GM13977 (cell line): ENCODE measurements at regions not wholly inside any gene's neighbourhood (a gene's known extent, or its start where the extent isn't known, plus 50 kb on each side); places are given as distances from the start of the nearest gene placed in this dataset.

Experiments
- DNase-seq: peaks from one replicate; pipeline ENCODE4 v3.0.0; 2012; ENCODE audit warnings: low spot score
- in situ Hi-C: fragments of 300-500 bp; cut with MboI; formaldehyde crosslinking; loops from one replicate; pipeline ENCODE4 v1.12.0; 2022; ENCODE audit warnings: low sequenced_read_pairs, low pct_unique_long_range_greater_than_20kb, mixed read lengths, inconsistent platforms; ENCODE audit not compliant: unreplicated experiment
- TF ChIP-seq, protein P1 (sequence below): IDR thresholded peaks from 2 replicates; pipeline ENCODE4 v1.5.1; 2012; ENCODE audit warnings: mild to moderate bottlenecking, control low read depth; ENCODE audit not compliant: insufficient read depth; ENCODE audit errors: extremely low read depth, missing control alignments

DNA sequence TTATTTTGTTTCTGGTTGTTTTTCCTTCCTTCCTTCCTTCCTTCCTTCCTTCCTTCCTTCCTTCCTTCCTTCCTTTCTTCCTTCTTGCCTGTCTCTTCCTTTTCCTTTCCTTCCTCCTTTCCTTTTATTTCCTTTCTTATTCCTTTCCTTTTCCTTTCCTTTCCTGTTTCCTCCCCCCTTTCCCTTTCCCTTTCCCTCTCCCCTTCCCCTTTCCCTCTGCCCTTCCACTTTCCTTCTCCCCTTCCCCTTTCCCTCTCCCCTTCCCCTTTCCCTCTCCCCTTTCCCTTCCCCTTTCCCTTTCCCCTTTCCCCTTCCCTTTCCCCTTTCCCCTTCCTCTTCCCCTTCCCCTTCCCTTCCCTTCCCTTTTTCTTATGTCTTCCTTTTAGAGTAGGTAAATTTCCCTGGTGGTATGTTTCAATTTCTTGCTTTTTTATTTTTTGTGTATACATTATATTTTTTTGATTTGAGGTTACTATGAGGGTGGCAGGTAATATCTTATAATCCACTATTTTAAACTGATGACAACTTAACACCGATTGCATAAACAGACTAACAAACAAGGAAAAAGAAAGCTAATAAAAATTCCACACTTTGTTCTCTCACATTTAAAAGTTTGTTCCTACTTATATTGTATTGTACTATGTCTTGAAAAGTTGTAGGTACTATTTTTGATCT lies 311.0 kb upstream of the FSHR start:
- DNase-seq, result no peak
- TF ChIP-seq, protein P1, sequence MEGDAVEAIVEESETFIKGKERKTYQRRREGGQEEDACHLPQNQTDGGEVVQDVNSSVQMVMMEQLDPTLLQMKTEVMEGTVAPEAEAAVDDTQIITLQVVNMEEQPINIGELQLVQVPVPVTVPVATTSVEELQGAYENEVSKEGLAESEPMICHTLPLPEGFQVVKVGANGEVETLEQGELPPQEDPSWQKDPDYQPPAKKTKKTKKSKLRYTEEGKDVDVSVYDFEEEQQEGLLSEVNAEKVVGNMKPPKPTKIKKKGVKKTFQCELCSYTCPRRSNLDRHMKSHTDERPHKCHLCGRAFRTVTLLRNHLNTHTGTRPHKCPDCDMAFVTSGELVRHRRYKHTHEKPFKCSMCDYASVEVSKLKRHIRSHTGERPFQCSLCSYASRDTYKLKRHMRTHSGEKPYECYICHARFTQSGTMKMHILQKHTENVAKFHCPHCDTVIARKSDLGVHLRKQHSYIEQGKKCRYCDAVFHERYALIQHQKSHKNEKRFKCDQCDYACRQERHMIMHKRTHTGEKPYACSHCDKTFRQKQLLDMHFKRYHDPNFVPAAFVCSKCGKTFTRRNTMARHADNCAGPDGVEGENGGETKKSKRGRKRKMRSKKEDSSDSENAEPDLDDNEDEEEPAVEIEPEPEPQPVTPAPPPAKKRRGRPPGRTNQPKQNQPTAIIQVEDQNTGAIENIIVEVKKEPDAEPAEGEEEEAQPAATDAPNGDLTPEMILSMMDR, result no peak
- in situ Hi-C loops, result no loop called here

DNA sequence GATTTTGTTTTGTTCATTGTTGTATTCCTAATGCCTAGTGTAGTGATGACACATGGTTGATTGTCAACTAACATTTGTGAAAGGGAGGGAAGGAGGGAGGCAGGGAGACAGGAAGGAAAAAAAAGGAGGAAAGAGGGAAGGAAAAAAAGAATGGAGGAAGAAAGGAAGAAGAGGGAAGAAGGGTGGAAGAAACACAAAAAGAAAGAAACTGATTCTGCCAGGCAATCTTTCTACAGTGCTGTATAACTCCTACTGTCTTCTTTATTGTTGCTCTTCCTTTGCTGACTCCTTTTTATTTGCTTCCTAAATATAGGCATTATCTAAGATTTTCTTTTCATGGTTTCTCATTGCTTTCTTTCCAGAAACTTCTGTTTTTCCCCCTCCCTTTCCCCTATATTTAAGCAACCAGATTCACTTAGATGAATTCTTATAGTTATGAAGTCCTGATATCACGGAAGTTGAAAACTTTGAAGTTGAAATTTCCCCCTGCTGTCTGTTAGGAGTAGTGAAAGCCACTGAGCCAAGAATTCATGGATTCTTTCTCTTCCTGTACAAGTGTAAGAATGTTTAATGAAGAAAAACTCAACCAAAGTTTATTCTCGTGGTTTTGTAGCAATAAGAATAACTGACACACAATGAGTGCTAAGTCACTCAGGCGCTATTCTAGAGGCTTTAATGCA lies 305.1 kb upstream of the FSHR start:
- no peak for DNase-seq
- in situ Hi-C loops, result no loop called here
- TF ChIP-seq, protein P1, result no peak

DNA sequence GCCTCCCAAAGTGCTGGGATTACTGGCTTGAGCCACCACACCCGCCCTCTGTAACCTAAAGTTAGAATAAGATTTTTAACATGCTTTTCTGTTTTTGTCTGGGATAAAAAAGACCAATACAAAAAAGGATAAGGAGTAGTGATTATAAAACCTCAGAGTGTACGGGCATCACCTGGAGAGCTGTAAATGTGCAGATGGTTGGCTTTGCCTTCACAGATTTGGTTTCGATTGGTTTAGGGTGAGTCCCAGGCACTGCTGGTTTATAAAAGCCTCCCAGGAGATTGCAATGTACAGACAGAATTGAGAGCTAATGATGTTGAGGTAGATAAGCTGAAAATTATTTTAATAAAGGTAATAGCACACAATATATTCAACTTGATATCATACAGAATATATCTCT lies 289.7 kb upstream of the FSHR start:
- TF ChIP-seq, protein P1, result no peak
- in situ Hi-C loops, result no loop called here
- DNase-seq, result no peak

DNA sequence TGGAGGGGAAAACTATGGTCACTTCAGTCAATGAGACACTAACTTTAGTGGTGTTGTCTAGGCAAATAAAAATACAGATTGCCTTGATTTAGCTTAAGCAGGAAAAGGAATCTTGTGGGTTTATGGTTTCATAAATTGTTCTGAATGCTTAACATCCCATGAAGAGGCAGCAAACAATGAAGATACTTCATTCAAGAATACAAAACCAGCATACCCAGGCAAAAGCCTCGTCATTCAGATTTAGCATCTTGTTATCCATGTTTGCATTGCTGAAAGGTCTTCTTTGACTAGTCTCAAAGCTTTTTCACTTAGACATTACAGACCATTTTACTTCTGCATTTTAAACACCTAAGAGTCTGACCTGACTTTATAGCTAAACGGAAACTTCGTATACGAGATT lies 272.7 kb upstream of the FSHR start:
- in situ Hi-C loops, result no loop called here
- TF ChIP-seq, protein P1, result no peak
- no peak for DNase-seq

DNA sequence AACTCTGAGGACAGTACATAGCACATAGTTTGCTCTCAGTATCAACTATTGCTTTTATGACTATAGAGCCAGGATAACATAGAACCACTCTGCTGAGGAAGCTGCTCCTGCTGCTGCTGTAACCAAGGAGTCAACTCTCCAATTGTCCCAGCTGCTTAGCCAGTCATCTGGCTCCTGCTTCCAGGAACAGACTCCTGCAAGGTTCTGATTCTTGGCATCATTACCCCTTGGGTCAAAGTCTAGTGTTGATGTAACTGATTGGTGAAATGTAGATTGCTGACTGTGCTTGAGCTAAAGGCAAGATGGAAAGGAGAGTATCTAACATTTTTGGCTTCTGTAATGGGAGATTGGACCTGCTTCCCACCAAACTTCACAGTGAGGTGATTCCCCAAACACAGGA lies 261.9 kb upstream of the FSHR start:
- TF ChIP-seq, protein P1, result no peak
- in situ Hi-C loops, result no loop called here
- no peak for DNase-seq

DNA sequence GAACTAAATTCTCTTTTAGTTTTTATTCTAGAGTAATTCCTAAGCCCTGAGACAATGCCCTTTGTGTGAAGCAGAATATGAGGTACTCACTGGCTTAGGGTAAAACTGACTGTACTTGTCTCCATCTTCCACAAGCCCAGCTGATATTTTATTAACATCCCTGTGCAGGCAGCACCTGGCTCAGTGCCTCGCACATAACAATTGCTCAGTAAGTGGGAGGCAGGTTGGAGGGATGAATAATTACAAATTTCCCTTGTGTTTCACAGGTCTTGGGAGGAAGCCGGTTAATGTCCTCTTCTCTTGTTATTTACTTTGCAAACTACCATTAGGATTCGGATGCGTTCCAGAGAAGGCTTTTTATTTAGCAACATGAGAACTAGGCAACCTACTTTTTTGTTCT lies 249.8 kb upstream of the FSHR start:
- no peak for DNase-seq
- in situ Hi-C loops, result no loop called here
- TF ChIP-seq, protein P1, result no peak
